ENCODE measurements at regions not wholly inside any gene's neighbourhood (a gene's known extent, or its start where the extent isn't known, plus 50 kb on each side); places are given as distances from the start of the nearest gene placed in this dataset.

DNA sequence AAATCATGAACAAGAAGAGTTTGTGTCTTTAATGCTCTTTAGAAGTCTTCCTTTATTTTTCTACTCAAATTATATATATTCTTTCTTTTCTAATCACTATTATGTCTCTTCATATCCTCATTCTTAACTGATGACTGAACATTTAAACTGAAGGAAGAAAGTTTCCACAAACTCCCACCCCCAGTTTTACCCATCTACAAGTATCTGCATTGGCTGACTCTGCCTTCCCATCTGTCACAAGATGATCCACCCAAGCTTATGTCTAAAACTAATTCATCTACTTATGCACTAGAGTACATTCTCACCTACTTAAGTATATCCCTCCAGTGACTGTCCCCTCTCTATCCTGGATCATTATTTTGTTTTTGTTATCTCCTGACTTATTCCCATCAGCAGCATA is 344.5 kb downstream of the PRR16 start:
- TF ChIP-seq, protein P1, sequence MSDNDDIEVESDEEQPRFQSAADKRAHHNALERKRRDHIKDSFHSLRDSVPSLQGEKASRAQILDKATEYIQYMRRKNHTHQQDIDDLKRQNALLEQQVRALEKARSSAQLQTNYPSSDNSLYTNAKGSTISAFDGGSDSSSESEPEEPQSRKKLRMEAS (IDR thresholded peaks at IDR 0.05; ENCODE audit: low read depth), result no peak
- TF ChIP-seq EP300 (IDR thresholded peaks at IDR 0.05; ENCODE audit: borderline replicate concordance in 1 of 2, low read depth in 1 of 2, low read length in 1 of 2) (no peak), POLR2AphosphoS5 (IDR thresholded peaks at IDR 0.05; ENCODE audit: low read depth, low read length) (no peak), FOSL2 (IDR thresholded peaks at IDR 0.05; ENCODE audit: borderline replicate concordance, low read depth) (no peak), JUND (IDR thresholded peaks at IDR 0.05) (no peak), RAD21 (IDR thresholded peaks at IDR 0.05; ENCODE audit: low read length) (no peak), TCF12 (IDR thresholded peaks at IDR 0.05) (no peak), RFX5 (IDR thresholded peaks at IDR 0.05; ENCODE audit: low read length) (no peak), TAF1 (IDR thresholded peaks at IDR 0.05; ENCODE audit: borderline replicate concordance, low read depth, low read length) (no peak), GABPA (IDR thresholded peaks at IDR 0.05; ENCODE audit: low read depth) (no peak), SMC3 (IDR thresholded peaks at IDR 0.05; ENCODE audit: low read depth, low read length) (no peak), FOXJ3 (CRISPR knock-in tag; IDR thresholded peaks at IDR 0.05) (no peak)
- TF ChIP-seq, protein P2, sequence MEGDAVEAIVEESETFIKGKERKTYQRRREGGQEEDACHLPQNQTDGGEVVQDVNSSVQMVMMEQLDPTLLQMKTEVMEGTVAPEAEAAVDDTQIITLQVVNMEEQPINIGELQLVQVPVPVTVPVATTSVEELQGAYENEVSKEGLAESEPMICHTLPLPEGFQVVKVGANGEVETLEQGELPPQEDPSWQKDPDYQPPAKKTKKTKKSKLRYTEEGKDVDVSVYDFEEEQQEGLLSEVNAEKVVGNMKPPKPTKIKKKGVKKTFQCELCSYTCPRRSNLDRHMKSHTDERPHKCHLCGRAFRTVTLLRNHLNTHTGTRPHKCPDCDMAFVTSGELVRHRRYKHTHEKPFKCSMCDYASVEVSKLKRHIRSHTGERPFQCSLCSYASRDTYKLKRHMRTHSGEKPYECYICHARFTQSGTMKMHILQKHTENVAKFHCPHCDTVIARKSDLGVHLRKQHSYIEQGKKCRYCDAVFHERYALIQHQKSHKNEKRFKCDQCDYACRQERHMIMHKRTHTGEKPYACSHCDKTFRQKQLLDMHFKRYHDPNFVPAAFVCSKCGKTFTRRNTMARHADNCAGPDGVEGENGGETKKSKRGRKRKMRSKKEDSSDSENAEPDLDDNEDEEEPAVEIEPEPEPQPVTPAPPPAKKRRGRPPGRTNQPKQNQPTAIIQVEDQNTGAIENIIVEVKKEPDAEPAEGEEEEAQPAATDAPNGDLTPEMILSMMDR (IDR thresholded peaks at IDR 0.05), result no peak
- TF ChIP-seq, protein P3, sequence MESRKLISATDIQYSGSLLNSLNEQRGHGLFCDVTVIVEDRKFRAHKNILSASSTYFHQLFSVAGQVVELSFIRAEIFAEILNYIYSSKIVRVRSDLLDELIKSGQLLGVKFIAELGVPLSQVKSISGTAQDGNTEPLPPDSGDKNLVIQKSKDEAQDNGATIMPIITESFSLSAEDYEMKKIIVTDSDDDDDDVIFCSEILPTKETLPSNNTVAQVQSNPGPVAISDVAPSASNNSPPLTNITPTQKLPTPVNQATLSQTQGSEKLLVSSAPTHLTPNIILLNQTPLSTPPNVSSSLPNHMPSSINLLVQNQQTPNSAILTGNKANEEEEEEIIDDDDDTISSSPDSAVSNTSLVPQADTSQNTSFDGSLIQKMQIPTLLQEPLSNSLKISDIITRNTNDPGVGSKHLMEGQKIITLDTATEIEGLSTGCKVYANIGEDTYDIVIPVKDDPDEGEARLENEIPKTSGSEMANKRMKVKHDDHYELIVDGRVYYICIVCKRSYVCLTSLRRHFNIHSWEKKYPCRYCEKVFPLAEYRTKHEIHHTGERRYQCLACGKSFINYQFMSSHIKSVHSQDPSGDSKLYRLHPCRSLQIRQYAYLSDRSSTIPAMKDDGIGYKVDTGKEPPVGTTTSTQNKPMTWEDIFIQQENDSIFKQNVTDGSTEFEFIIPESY (IDR thresholded peaks at IDR 0.05; ENCODE audit: borderline replicate concordance, low read depth), result no peak

Measured in SK-N-SH (cell line).